ENCODE measurements at regions not wholly inside any gene's neighbourhood (a gene's known extent, or its start where the extent isn't known, plus 50 kb on each side); places are given as distances from the start of the nearest gene placed in this dataset.

DNA sequence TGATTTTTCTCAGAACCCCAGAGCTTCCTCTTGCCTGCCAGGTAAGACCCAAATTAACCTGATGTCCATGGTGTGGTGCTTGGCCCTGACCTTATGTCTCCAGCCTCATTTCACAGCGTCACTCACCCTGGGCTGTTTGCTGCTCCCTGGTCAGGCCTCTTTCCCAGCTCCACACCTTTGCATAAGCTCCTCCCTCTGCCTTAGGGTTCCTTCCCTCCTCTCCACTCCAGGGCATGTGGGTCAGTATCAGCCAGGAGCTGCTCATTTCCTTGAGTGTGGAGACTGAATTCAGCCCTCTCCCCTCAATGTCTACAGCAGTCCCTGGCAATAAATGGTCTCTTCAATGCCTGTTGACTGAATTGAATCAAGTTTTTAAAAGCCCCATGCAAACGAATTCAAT is 75.6 kb upstream of the ANKRD34C start:
- no peak overlapping the region for H3K27ac ChIP-seq (ENCODE audit: extremely low read length, insufficient read depth, low read length)
- H3K4me3 ChIP-seq (replicated peaks in 1 of 3; ENCODE audit: insufficient read depth in 1 of 3, low read depth in 2 of 3, low read length in 3 of 3), result no peak overlapping the region
- no peak for DNase-seq (ENCODE audit: low spot score)
- no peak overlapping the region for H2AFZ ChIP-seq (ENCODE audit: low read length)
- H3K4me1 ChIP-seq (ENCODE audit: insufficient read depth, low read length), result no peaks in the 10 kb centered on the region
- CTCF ChIA-PET (ENCODE audit: low intra/inter-chr PET ratio, low total read pairs), result no interaction called here
- no peaks in the 10 kb centered on the region for H3K79me2 ChIP-seq (ENCODE audit: insufficient read depth, low read length)
- ATAC-seq, result no peak
- no peak overlapping the region for H3K4me2 ChIP-seq (ENCODE audit: low read depth, low read length)
- no peak for FAIRE-seq
- WGBS (ENCODE audit: low lambda C conversion rate), result 11% methylated on average over 2 of the region's 2 CpGs
- H3K27me3 ChIP-seq (ENCODE audit: control insufficient read depth in 1 of 2, insufficient read depth in 2 of 2, low read length in 2 of 2), result peaks cover 1 to 21% of the 10 kb centered on the region in 2 experiments; a peak in 2 of 5 replicates
- H3K9me3 ChIP-seq (ENCODE audit: low read length), result no peaks in the 10 kb centered on the region
- BruUV-seq (replicated peaks), result no TSS peak
- no peaks in the 10 kb centered on the region for H4K20me1 ChIP-seq (ENCODE audit: insufficient read depth, low read length)
- in situ Hi-C loops (cut with HindIII; ENCODE audit: extremely low pct_ligation_motif_present, low pct_unique_long_range_greater_than_20kb), result no loop called here
- intact Hi-C loops (cut with micrococcal nuclease; ENCODE audit: unreplicated experiment), result no loop called here
- POLR2A ChIA-PET, result no interaction called here
- TF ChIP-seq, protein P1, sequence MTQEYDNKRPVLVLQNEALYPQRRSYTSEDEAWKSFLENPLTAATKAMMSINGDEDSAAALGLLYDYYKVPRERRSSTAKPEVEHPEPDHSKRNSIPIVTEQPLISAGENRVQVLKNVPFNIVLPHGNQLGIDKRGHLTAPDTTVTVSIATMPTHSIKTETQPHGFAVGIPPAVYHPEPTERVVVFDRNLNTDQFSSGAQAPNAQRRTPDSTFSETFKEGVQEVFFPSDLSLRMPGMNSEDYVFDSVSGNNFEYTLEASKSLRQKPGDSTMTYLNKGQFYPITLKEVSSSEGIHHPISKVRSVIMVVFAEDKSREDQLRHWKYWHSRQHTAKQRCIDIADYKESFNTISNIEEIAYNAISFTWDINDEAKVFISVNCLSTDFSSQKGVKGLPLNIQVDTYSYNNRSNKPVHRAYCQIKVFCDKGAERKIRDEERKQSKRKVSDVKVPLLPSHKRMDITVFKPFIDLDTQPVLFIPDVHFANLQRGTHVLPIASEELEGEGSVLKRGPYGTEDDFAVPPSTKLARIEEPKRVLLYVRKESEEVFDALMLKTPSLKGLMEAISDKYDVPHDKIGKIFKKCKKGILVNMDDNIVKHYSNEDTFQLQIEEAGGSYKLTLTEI (CRISPR knock-in tag; conservative IDR thresholded peaks at IDR 0.05), result no peak
- no peak for TF ChIP-seq SP1 (IDR thresholded peaks at IDR 0.05)
- no peak for TF ChIP-seq SP1 (CRISPR knock-in tag; IDR thresholded peaks at IDR 0.05)
- no peak for TF ChIP-seq CSRNP1 (CRISPR knock-in tag; IDR thresholded peaks at IDR 0.05)
- no peak for TF ChIP-seq U2AF2 (IDR thresholded peaks at IDR 0.05; ENCODE audit: low read depth, low read length)
- no peaks in the 10 kb centered on the region for H3K36me3 ChIP-seq (replicated peaks in 1 of 2; ENCODE audit: control insufficient read depth in 1 of 2, insufficient read depth in 2 of 2, low read length in 2 of 2)
- H3K9ac ChIP-seq (ENCODE audit: insufficient read depth, low read depth, low read length), result no peak overlapping the region

Measured in HepG2 (cell line).